NCI-H748 treated with DMSO at 0.1 percent for 48 hours (cell line): ENCODE measurements at regions not wholly inside any gene's neighbourhood (a gene's known extent, or its start where the extent isn't known, plus 50 kb on each side); places are given as distances from the start of the nearest gene placed in this dataset.

Source experiments
- DNase-seq: peaks from one replicate; lab custom pipeline; 2025; lab: John Stamatoyannopoulos, UW

DNA sequence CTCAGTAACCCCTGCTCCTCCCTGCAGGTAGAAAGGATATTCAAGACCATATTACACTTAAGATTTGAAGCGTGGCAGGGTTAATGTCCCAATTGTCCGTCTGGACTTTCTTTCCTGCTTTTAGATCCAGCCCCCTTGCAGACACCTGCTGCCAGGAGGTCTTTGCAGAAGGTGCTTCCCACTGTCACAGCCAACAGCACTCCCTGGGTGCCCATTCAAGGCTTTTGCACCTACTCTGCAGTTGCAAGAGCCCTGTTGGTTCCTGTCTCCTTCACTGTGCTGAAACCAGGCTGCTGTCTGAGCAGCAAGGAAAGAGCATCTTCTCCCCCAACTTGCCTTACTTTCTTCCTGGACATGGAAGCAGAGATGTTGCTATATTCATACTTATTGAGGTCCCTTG is 1043.0 kb upstream of the POU3F3 start:
- no peak for DNase-seq

DNA sequence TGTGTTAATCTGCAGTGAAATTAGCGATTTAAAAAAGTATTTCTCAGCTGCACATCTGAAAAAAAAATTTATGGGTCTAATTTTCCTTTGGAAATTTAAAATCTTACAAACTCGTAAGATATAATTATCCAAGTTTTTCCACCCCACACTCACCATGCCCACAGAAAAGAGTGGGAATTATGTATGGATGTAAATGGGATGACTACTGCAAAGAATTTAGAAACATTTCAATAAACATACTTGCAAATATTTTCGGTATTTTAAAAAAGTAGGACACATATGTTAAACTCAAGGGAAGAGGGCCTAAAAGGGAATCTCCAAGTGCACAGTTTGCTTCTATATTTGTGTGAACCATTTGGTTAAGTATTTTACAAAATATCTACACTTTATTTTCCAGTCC is 1039.9 kb upstream of the POU3F3 start:
- no peak for DNase-seq

DNA sequence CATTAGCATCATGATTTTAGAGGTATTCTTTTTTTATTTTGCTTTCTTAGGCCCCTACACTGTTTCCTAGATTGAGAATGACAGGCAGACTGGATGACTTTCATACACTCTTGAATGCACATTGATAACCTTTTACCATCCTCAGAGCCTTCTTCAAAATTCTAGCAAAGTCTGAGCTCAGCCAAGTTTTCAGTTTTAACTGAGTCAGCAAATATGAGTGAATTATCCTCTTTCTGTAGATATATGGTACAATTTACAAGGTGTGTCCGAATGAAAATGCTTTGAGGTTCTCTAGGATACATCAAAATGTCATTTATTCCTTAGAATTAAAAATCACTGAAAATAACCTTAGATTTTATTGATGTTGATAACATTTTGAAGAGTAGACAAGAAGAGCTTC is 1038.2 kb upstream of the POU3F3 start:
- no peak for DNase-seq

DNA sequence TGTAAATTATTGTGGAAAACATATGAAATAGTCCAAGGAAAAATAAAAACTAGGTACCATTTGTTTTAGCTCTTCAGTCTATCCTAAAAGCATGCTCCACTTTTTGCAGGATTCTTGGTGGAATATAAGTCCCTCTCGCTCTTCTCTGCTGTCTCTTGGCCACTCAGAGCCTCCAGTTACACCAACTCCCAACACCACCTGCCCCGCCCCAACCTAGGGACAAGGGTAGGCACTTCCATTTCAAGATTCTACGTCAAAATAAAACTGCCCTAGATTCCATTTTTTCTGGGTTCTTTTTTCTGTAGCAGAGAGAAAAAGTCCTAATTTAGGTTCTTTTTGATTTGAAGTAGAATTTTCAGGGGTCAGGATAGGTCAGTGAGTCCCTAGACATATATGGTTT is 1036.2 kb upstream of the POU3F3 start:
- DNase-seq, result no peak

DNA sequence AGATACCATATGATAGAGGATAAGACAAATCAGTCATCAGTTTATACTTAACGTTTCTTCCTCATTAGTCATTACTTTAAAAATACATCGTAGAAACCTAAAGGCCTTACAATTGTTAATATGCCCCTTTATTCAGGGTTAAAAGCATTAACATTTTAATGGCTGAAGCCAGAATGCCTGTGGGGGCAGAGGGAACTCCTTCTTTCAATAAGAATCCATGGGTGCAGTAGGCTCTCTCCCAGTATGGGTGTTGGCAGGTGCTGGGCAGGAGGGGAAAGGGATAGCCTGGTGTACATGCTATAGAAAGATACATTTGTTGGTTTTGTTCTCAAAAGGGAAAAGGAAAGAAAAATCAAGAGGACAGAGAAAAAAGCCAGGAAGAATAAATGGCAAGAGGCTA is 1035.7 kb upstream of the POU3F3 start:
- DNase-seq, result no peak

DNA sequence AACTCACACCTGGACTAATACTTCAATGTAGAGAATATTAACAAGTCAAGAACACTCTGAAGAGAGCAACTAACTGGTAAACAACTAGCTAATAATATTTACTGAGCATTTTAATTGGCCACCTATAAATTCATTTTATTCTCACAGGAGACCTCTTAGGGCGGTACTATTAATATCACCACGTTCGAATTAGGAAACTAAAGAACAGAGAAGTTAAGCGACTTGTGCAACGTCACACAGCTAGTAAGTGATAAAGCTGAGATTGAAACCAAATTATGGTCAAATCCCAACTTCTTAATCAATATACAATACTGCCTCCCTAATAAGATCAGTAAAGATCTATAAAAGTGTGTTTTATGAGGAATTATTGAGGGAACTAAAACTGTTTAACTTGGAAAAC is 1034.3 kb upstream of the POU3F3 start:
- DNase-seq, result no peak

DNA sequence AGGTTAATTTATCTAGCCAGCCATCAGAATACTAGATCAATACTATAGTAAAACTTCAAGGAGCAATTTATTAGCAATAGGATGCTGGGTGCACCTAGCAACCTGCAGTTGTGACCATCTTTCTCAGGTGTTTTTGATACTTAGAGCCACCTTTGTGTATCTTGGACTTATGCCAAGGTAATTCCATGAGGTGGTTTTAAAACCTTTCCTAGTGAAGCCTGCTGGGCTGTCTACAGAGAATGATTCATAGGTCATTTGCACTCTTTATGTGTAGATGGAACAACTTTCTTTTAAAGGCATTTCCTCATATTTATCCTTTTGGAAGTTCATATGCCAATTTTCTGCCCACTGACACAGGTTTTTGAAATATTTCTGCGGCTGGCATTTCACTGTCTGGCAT is 1030.1 kb upstream of the POU3F3 start:
- peak; percentile 85 for DNase-seq

DNA sequence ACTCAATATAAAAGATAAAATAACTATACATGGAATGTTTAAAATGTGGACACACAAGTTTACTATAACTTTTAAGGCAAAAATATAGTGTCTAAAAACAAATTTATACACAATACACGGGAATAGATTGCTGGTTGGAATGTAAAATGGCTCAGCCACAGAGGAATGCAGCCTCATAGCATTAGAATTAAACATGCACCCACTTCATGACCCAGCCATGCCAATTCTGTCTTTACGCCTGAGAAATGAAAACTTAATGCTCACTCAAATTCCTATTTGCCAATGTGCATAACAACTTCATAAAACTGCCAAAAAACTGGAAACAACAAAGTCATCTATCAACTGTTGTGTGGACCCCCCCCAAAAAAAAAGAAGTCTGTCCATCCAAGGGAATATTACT is 1006.6 kb upstream of the POU3F3 start:
- DNase-seq, result no peak

DNA sequence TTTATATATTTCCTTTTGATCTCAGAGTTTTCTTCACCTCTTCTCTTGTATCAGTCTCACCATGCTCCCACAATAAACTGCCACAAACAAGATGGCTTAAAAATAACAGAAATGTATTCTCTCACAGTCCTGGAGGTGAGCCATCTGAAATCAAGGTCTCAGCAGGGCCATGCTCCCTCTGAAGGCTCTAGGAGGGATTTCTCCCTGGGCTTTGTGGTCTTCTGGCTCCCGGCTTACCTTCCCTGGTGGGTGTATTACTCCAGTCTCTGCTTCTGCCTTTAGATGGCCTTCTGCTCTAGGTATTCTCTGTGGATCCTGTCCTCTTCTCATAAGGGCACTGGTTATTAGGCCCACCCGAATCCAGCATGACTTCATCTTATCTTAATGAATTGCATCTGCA is 994.7 kb upstream of the POU3F3 start:
- no peak for DNase-seq

DNA sequence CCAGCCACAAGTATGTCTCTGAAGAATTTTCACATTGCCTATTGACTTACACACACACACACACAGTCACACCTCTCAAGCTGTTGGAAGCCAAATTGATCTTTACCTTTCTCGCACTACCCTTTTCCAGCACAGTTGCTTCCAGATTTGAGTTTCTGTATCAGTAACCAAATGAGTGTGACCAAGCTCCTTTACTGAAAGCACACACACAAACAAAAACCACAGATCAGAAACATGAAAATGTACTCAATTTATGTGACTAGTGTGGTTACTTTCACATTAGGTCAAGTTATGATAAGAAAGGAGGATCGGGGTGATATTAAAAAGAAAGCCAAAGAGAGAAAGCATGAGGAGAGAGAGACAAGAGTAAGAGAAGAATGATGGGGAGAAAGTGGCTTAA is 993.9 kb upstream of the POU3F3 start:
- DNase-seq, result no peak

DNA sequence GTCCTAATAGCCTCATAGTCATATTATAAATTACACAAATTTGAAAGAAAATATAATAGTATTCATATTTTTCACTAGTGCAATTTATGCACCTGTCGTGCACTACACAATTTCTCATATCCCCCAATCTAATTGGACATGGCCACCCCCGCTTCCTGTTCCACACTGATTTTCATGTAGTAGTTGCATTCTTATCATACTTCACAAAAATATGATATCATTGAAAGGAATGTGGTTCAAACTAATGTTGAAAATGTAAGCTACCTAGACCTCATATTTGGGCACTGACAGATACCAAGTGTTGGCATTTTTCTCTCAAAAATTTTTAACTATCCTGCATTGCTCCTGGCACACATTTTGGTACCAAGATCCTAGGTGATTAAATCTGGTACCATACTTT is 985.5 kb upstream of the POU3F3 start:
- DNase-seq, result no peak

DNA sequence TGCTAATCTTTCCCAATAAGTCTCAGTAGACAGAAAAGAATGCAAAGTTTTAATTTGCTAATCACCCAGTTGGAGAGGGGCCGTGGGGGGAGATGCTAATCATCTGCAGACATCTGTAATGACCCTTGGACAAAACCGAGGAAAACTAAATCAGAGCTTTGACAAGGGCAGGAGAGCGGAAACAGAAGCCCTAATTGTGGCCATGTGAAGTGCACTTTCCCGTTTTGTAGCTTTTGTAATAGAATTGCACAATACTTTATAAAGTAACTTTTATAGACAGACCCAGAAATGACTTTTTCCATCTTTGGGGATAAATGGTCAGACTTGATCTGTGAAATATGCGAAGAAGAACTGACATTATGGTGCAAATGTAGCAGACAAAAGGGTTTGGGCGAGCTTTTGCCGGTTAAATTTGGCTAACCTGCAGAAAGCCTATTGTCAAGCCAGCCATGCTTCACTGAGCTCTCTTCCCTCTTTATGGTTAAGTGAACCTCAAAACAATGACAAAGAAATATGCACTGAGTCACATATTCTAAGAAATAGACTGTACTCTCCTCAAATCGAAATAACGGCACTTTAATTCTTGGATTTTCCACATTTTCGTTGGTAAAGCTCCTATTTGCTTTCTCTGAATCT is 980.1 kb upstream of the POU3F3 start:
- DNase-seq, result no peak

DNA sequence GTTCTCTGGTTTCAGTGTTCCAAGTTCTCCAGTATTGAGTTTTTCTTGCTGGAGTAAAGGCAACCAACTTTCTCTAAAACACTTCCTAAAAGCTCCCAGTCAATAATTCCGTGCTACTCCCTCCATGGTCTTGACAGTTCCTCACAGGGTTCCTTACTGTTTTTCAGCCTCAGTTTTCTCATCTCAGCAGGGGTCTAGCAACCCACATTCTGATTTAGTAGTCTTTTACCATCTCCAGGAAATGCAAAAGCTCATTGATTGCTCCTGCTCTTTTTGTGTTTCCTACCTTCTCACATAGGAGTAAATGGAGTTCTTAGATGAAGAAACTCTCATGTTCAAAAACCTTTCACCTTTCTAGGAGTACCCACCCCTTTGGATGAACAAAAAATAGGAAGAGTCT is 978.8 kb upstream of the POU3F3 start:
- DNase-seq, result no peak

DNA sequence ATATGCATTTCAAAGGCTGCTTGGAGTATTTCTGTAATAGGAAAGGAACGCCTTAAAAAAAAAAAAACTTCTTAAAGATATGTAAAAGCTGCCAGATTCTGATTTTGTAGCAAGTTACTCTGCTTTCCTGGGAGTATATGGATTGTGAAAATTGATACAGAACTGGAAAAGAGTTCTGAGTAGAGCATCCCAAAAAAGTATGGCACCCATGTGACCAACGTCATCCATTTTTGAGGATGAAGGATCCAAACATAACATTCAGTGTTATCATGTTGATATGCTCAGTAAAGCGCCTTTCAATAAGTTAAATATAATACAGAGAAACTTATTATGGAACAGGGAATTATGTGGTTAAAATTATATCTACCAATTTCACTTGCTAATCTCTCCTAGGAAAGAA is 978.4 kb upstream of the POU3F3 start:
- no peak for DNase-seq

DNA sequence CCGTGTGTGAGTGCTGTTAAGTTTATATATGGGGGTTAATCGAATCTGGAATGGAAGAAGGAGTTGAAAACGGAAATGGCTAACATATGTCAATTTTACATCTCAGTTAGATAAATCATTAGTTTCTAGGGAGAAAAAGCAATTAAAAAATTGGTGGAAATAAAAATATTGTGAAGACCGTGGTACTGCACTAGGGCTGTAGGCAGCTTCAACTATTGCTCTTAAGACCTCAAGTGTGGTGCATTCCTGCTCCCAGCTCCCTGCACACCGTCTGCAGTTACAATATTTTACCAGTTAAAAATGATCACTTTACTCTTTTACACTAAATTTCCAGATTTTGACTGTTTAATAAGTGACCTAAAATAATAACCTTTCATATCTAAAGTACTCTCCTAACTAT is 977.3 kb upstream of the POU3F3 start:
- no peak for DNase-seq

DNA sequence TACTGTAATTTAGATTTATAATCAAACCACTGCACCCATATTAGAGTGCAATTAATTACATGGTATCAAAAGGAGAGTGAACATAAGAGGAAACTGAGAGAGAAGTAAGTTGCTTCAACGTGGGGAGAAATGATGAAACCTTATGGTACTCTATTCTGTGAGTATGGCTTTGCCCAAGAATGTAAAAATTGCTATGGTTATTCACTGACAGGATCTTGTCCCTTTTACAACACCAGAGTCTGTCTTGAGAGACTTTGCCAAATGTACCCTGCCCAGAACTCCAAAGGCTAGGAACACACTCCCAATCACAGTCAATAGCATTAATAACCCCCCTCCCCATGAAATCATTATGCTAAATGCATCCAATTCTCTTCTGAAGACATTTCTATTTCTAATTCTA is 974.8 kb upstream of the POU3F3 start:
- no peak for DNase-seq

DNA sequence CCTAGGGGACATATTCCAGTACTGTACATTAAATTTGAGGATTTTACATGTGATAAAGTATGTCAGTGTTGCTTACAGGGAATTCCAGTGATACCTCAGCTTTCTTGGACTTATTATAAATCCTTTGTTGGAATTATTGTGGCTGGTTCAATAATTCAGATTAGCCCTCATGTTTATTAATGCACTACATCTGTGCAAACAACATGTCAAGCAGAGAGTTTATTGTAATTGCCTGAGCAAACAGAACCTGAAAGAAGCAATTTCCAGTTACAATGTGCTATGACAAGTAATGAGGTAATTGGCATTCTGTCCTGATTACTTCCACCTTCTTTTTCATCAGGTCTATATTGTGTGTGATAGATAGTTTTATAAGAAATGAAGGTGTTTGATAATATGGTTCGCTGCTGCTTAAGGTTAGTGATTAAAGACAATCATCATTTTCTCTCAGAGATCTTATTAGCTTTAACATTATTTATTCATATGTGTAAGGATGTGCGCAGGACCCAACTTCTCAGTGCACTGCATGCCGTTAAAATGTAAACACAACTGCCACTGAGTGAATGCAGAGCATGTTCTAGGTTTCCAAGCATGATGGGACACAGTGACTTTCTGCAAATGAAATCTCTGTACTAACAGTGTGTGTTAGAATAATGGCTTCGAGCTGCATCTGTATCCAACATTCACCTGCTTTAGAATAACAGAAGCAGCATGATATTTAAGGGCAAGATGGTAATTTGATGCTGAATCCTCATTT is 973.7 kb upstream of the POU3F3 start:
- peak; percentile 63 for DNase-seq

DNA sequence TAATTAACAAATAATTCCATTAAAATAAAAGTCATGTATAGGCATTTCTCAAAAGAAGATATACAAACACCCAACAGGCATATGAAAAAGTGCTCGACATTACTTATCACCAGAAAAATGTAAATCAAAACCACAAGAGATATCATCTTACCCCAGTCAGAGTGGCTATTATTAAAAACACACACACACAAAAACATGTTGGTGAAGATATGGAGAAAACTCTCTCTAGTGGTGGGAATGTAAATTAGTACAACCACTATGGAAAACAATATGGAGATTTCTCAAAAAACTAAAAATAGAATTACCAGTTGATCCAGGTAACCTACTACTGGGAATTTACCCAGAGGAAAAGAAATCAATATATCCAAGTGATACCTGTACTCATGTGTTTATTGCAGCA is 966.3 kb upstream of the POU3F3 start:
- no peak for DNase-seq

DNA sequence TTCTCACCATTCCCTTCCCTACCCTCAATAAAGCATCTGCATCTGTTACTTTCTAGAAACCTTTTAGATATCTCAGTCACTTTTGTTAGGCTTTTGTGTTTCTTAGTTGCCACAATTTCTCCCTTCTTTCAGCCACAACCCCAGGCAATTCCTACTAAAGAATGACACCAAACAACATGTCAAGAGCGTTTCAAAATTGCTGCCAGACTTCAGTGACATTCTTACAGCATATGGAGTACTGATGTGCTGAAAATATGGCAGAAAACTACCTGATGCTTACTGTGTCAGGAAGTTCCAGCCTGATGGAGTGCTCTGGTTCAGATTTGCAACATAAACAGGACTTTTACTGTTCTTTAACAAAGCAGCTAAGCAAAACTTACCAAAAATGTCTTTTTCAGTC is 957.7 kb upstream of the POU3F3 start:
- DNase-seq, result no peak

DNA sequence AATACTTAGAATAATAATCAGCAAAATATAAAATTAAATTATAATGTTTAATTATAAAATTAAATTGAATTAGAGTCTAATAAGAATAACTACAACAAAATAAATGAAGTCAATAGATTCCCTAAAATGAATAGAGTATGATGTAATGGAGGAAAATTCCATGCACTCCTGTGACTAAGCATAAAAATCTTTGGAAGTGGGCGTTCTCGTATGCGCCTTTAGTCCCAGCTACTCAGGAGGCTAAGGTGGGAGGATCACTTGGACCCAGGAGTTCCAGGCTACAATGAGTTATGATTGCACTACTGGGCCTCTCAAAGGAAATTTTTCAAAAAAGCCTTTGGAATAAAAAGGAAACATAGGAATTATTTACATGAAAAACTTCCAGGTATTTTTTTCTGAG is 955.4 kb upstream of the POU3F3 start:
- no peak for DNase-seq

DNA sequence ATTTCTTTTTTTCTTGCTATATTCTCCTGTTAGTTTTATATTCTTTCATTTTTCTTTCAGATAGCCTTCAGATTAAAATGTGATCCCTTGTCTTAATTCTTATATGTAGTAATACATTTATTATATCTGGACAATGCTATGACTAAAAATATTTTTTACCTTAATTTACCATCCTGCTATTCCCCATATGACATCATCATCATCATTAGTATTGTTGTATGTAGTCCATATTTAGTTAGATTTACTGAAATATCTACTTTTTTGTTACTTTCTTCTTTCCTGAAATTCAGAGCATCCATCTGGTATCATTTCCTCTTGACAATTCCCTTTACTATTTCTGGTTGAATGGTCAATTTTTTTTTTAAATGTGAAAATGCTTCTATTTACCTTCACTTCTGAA is 951.6 kb upstream of the POU3F3 start:
- DNase-seq, result no peak

DNA sequence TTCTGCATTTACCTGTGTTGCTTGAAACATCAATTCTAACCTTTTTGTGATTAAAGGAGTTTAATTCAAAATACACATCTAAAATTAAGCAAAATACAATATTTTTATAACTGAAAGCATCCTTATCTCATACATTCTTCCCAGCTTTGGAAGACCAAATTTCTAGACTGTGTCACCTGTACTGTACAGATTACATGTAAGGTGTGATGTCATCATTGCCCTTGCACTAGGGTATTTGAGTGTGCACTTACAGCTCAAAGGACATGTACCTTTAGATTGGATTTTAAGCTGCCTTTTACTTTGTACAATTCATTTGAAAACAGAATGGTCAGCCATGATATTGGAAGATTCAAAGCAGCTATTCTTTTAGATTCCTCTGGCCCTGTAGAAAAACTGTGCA is 932.8 kb upstream of the POU3F3 start:
- DNase-seq, result no peak

DNA sequence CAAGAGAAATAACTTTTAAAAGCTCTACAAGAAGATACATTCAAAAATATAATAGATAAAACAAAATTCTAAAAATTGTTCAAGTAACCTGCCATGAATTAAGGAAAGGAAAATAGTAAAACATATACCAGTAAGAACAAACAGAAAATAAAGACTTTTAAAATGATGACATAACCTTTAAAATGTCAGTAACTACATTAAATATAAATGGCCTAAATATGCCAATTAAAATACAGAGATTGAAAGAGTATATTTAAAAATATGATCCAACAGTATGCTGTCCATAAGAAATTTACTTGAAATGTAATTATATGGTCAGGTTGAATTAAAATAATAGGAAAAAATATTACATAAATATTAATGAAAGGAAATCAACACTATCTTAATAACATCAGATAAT is 911.7 kb upstream of the POU3F3 start:
- no peak for DNase-seq

DNA sequence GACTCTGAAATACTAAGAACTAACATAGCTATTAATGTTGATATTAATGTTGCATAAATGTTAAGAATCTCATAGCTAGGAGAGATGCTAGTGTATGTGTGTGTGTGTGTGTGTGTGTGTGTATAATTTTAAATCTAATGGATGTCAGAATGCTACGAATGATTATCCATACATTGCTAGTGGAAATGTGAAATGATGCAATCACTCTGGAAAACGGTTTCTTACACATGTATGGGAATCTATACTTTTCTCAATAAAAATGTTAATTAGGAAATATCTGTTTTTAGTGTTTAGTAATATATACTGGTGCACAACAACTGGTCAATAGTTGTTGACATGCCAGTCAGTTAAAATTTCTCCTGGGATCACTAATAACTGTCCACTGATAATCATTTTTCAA is 908.8 kb upstream of the POU3F3 start:
- no peak for DNase-seq
